ENCODE measurements at regions not wholly inside any gene's neighbourhood (a gene's known extent, or its start where the extent isn't known, plus 50 kb on each side); places are given as distances from the start of the nearest gene placed in this dataset.

GRCh38 chr15:97009031-97009431, 678.5 kb downstream of the NR2F2 start:
- DNase-seq: no peak

DNA sequence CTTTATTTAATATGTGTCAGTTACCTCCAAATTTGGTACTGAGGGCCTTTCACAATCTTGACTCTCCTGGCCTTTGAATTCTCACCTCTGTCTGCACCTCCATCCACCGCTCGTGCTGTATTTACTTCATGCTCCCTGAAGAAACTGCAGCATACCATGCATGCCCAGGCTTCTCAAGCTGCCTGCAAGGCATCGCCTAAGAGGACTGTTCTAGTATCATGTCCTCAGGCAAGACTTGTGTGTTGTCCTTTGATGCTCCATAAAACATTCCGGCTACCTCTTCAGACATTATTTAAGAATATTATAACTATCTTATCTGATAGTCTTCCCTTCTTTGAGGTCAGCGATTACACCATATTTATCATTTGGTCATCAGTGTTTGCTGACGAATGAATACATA, 682.5 kb downstream of the NR2F2 start:
- no peak for DNase-seq

- no peak for DNase-seq
Observed at GRCh38 chr15:97013491-97013890, 683.0 kb downstream of the NR2F2 start.

GRCh38 chr15:97014001-97014400, 683.5 kb downstream of the NR2F2 start:
- no peak for DNase-seq

- DNase-seq: no peak
Observed at GRCh38 chr15:97023488-97023844, 693.0 kb downstream of the NR2F2 start.

GRCh38 chr15:97026781-97027180, 696.3 kb downstream of the NR2F2 start:
- no peak for DNase-seq

DNA sequence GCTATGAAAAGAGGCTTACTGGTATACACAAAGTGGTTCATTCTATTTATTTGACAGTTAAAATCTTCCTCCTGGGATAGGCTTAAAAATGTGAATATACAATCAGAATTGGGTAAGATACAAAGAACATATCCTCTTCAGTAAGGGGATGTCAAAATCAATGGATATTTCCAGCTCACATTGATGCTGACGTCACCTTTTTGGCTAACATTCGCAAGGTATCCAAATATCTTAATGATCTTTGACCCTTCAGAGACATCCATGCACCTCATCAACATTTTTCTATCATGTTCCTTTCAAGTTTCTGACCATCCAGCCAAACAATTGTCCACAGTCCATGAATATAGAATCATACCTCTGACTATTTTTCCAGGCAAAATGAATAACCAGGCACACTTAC, 697.3 kb downstream of the NR2F2 start:
- no peak for DNase-seq

GRCh38 chr15:97030251-97030650, 699.8 kb downstream of the NR2F2 start:
- DNase-seq: no peak

GRCh38 chr15:97036301-97036700, 705.8 kb downstream of the NR2F2 start:
- no peak for DNase-seq

GRCh38 chr15:97037080-97037479, 706.6 kb downstream of the NR2F2 start:
- no peak for DNase-seq

GRCh38 chr15:97045666-97046421, 715.3 kb downstream of the NR2F2 start:
- no peak for DNase-seq

DNA sequence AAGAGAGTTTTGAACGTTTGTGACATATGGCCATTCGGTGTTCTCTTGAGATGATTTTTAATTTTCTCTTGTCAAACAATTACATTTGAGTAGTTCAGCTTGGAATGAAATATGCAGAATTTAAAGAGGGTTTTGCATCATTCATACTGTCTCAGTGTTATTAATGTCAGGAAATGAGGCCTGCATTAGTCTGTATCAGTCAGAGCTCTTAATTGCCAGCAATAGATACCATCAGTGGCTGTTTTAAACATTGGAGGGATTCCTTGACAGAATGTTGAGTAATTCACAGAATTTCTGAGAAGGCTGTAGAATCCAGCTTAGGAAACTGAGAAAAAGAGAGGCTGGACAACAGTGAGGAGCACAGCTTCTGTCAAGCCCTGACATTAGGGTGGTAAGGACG, 722.0 kb downstream of the NR2F2 start:
- DNase-seq: no peak

GRCh38 chr15:97053635-97054034, 723.1 kb downstream of the NR2F2 start:
- no peak for DNase-seq

- DNase-seq: no peak
Observed at GRCh38 chr15:97057503-97057902, 727.0 kb downstream of the NR2F2 start.

- DNase-seq: no peak
Observed at GRCh38 chr15:97059281-97059680, 728.8 kb downstream of the NR2F2 start.

DNA sequence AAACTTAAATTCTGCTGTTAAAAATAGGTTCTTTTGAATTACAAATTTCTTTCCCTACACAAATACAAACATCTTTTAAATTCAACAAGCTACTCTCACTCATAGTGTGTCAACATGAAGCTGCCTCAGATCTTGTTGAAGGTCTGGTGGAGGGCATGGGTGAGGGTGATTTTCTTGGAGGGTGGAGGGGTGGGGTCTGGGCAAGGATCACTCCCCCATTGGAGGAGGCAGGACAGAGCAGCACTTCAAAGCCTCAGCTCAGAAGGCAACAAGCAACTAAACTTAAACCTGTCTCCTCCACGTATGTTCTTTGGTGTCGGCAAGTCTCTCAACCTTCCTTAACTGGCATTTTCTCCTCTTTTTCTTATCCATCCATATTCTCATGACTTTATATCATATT, 730.9 kb downstream of the NR2F2 start:
- no peak for DNase-seq

GRCh38 chr15:97071668-97072067, 741.2 kb downstream of the NR2F2 start:
- DNase-seq: no peak

- no peak for DNase-seq
Observed at GRCh38 chr15:97072545-97072944, 742.0 kb downstream of the NR2F2 start.

DNA sequence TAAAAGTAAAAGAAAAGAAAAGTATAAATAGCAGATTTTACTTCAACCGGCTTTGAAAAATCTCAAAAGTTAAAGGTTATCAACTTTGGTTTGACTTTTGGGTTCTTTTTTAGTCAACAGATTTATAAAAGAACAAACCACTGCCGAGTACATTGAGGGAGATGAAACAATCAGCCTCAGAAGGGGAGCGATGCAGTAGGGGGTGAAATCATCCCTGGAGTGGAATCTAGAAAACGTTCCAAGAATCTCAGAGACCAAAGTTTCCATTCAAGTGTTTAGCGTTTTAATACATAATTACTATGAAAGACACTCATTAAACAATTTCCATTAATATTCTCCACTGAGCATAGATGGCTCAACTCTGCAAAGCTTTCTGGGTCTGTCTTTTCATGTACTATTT, 745.5 kb downstream of the NR2F2 start:
- no peak for DNase-seq

- no peak for DNase-seq
Observed at GRCh38 chr15:97077975-97078374, 747.5 kb downstream of the NR2F2 start.

GRCh38 chr15:97078591-97078990, 748.1 kb downstream of the NR2F2 start:
- no peak for DNase-seq

GRCh38 chr15:97081666-97082226, 751.2 kb downstream of the NR2F2 start:
- DNase-seq: no peak

GRCh38 chr15:97082830-97083229, 752.3 kb downstream of the NR2F2 start:
- no peak for DNase-seq

DNA sequence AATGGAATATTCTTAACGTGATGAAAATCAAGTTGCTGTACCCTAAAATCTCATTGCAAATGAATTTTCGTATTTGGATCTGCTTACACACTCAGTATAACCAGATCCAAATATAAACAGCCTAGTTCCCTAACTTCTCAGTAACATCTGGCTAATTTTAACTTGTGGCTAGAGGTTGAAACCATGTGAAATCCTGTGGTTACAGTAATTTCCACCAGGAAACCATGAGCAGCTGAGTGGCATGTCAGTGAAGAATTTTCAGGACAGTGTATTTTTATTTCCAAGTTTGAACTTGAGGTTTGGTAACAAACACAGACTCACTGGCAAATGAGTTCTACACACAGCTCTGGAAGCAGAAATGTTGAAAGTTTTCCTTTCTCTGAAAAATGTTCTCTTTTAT, 754.1 kb downstream of the NR2F2 start:
- no peak for DNase-seq

Measured in amygdala (tissue), 56 donors.